ENCODE measurements at regions not wholly inside any gene's neighbourhood (a gene's known extent, or its start where the extent isn't known, plus 50 kb on each side); places are given as distances from the start of the nearest gene placed in this dataset.

GRCh38 chr13:83549671-83550070 lies 332.6 kb downstream of the SLITRK1 start:
- TF ChIP-seq SMC3 (conservative IDR thresholded peaks at IDR 0.05; ENCODE audit: poor library complexity) (no peak), CTCF (IDR thresholded peaks at IDR 0.05; ENCODE audit: poor library complexity, severe bottlenecking) (no peak), REST (IDR thresholded peaks at IDR 0.05; ENCODE audit: borderline replicate concordance) (no peak), POLR2AphosphoS5 (IDR thresholded peaks at IDR 0.05) (no peak), EZH2 (IDR thresholded peaks at IDR 0.05; ENCODE audit: borderline replicate concordance, insufficient read depth, low read length, poor library complexity, severe bottlenecking) (no peak), EP300 (conservative IDR thresholded peaks at IDR 0.05; ENCODE audit: poor library complexity, severe bottlenecking) (no peak), RAD21 (conservative IDR thresholded peaks at IDR 0.05) (no peak), MXI1 (conservative IDR thresholded peaks at IDR 0.05; ENCODE audit: poor library complexity, severe bottlenecking) (no peak), TAF1 (IDR thresholded peaks at IDR 0.05; ENCODE audit: low read depth) (no peak)
